H1 (cell line): ENCODE measurements at regions not wholly inside any gene's neighbourhood (a gene's known extent, or its start where the extent isn't known, plus 50 kb on each side); places are given as distances from the start of the nearest gene placed in this dataset.

Experiments used
- CTCF ChIA-PET: fragments of 300-600 bp; sonication (Branson Sonifier 250); formaldehyde crosslinking; loops from one replicate; lab custom pipeline; 2021; ENCODE audit not compliant: partially characterized antibody; lab: Charles Lee
- POLR2A ChIA-PET: fragments of 300-600 bp; sonication (Branson Sonifier 250); formaldehyde crosslinking; loops from one replicate; lab custom pipeline; 2021; ENCODE audit warnings: inconsistent platforms; ENCODE audit not compliant: partially characterized antibody; lab: Charles Lee
- DNase-seq, 2 experiments: peaks; one replicate each; pipeline versions ENCODE4 v3.0.0 to v3.0.0-alpha.2; 2010 to 2022; ENCODE audit warnings: low spot score in 2 of 2, low read depth in 1 of 2, mixed read lengths in 1 of 2
- FAIRE-seq: peaks from 2 replicates; lab custom pipeline; 2011; peaks lifted over from hg19 to GRCh38; lab: Jason Lieb, UNC
- H2AFZ ChIP-seq: 2 replicates; pipeline ENCODE4 v1.8.1; 2012; ENCODE audit warnings: low read length, inconsistent platforms
- H2AK5ac ChIP-seq: 2 replicates; pipeline ENCODE4 v1.6.1; 2013; ENCODE audit warnings: low read depth, low read length
- H2BK120ac ChIP-seq: replicated peaks from 2 replicates; pipeline ENCODE3; 2013; ENCODE audit warnings: low read depth, low read length, inconsistent platforms
- H2BK12ac ChIP-seq: 2 replicates; pipeline ENCODE4 v1.6.1; 2013; ENCODE audit warnings: low read depth, low read length
- H2BK15ac ChIP-seq: 2 replicates; pipeline ENCODE4 v1.6.1; 2013; ENCODE audit warnings: low read length
- H2BK20ac ChIP-seq: 2 replicates; pipeline ENCODE4 v1.6.1; 2013; ENCODE audit warnings: low read length
- H2BK5ac ChIP-seq: 2 replicates; pipeline ENCODE4 v1.6.1; 2013; ENCODE audit warnings: low read depth, low read length
- H3K14ac ChIP-seq: 2 replicates; pipeline ENCODE4 v1.6.1; 2013; ENCODE audit warnings: inconsistent platforms; ENCODE audit not compliant: insufficient read length
- H3K18ac ChIP-seq: 2 replicates; pipeline ENCODE4 v1.6.1; 2013; ENCODE audit warnings: low read length; ENCODE audit errors: extremely low read depth
- H3K23ac ChIP-seq: 2 replicates; pipeline ENCODE4 v1.6.1; 2013; ENCODE audit warnings: inconsistent platforms; ENCODE audit not compliant: insufficient read length
- H3K23me2 ChIP-seq: 2 replicates; pipeline ENCODE4 v1.6.1; 2013; ENCODE audit warnings: low read depth, low read length
- H3K27ac ChIP-seq: 2 replicates; pipeline ENCODE4 v1.6.1; 2011; ENCODE audit warnings: low read depth, low read length, inconsistent platforms
- H3K27me3 ChIP-seq, 4 experiments: replicated peaks in 1 of 4; 1 replicate in 1 of 4; 2 replicates in 3 of 4; pipeline versions ENCODE4 v1.6.1 to v1.8.1; 2011 to 2013; ENCODE audit warnings: low read length in 3 of 4, mild to moderate bottlenecking in 3 of 4, inconsistent platforms in 2 of 4, mixed read lengths in 2 of 4, moderate library complexity in 1 of 4; ENCODE audit not compliant: control insufficient read depth in 3 of 4, insufficient read depth in 3 of 4; ENCODE audit errors: extremely low read depth in 1 of 4
- H3K36me3 ChIP-seq, 4 experiments: 2 replicates each; pipeline versions ENCODE4 v1.6.1 to v1.8.1; 2011 to 2013; ENCODE audit warnings: mild to moderate bottlenecking in 4 of 4, low read length in 3 of 4, moderate library complexity in 2 of 4, control low read depth in 1 of 4, inconsistent platforms in 1 of 4; ENCODE audit not compliant: insufficient read depth in 4 of 4, control insufficient read depth in 2 of 4
- H3K4ac ChIP-seq: replicated peaks from 2 replicates; pipeline ENCODE3; 2013; ENCODE audit warnings: low read length, low read depth, mixed read lengths, inconsistent platforms; ENCODE audit not compliant: insufficient read length
- H3K4me1 ChIP-seq, 4 experiments: replicated peaks in 1 of 4; 1 replicate in 1 of 4; 2 replicates in 3 of 4; pipeline versions ENCODE4 v1.6.1 to v1.8.1; 2011 to 2013; ENCODE audit warnings: low read length in 3 of 4, inconsistent platforms in 2 of 4, mixed read lengths in 1 of 4; ENCODE audit not compliant: insufficient read depth in 4 of 4, control insufficient read depth in 3 of 4
- H3K4me2 ChIP-seq, 2 experiments: 2 replicates each; pipeline versions ENCODE4 v1.6.1 to v1.8.1; 2011 to 2013; ENCODE audit warnings: low read depth in 2 of 2, low read length in 2 of 2, control low read depth in 1 of 2, inconsistent platforms in 1 of 2, mild to moderate bottlenecking in 1 of 2; ENCODE audit not compliant: insufficient read depth in 1 of 2
- H3K4me3 ChIP-seq, 4 experiments: fragments of 200-600, 300-600 bp in 1 of 4; sonication (generic), shearing (Covaris generic), sonication (Bioruptor Twin) in 1 of 4; 2 replicates each; pipeline versions ENCODE4 v1.5.1 to v1.8.1; 2011 to 2016; ENCODE audit warnings: low read length in 4 of 4, low read depth in 3 of 4, control low read depth in 2 of 4, inconsistent platforms in 2 of 4, mild to moderate bottlenecking in 2 of 4, mixed read lengths in 1 of 4, moderate library complexity in 1 of 4; ENCODE audit not compliant: insufficient read depth in 2 of 4; ENCODE audit errors: extremely low read depth in 1 of 4
- H3K56ac ChIP-seq: replicated peaks from 2 replicates; pipeline ENCODE3; 2013; ENCODE audit warnings: low read depth, mild to moderate bottlenecking, mixed read lengths, low read length, inconsistent platforms; ENCODE audit not compliant: insufficient read length
- H3K79me1 ChIP-seq: 2 replicates; pipeline ENCODE4 v1.6.1; 2013; ENCODE audit warnings: low read depth, low read length, control low read depth
- H3K79me2 ChIP-seq, 2 experiments: 2 replicates each; pipeline versions ENCODE4 v1.6.1 to v1.8.1; 2012 to 2013; ENCODE audit warnings: low read length in 2 of 2, mild to moderate bottlenecking in 2 of 2, inconsistent platforms in 1 of 2; ENCODE audit not compliant: insufficient read depth in 2 of 2, control insufficient read depth in 1 of 2
- H3K9ac ChIP-seq, 4 experiments: replicated peaks in 1 of 4; 1 replicate in 1 of 4; 2 replicates in 3 of 4; pipeline versions ENCODE4 v1.6.1 to v1.8.1; 2011 to 2013; ENCODE audit warnings: low read depth in 3 of 4, low read length in 3 of 4, control low read depth in 2 of 4, mild to moderate bottlenecking in 2 of 4, moderate library complexity in 2 of 4, inconsistent platforms in 1 of 4; ENCODE audit errors: extremely low read depth in 1 of 4
- H3K9me3 ChIP-seq, 2 experiments: 2 replicates each; pipeline versions ENCODE4 v1.6.1 to v1.8.1; 2012 to 2013; ENCODE audit warnings: mild to moderate bottlenecking in 2 of 2, moderate library complexity in 2 of 2, control low read depth in 1 of 2, inconsistent platforms in 1 of 2, low read depth in 1 of 2, low read length in 1 of 2, mixed read lengths in 1 of 2; ENCODE audit not compliant: insufficient read depth in 2 of 2
- H4K20me1 ChIP-seq, 2 experiments: replicated peaks in 1 of 2; 2 replicates each; pipeline versions ENCODE3 to v1.8.1; 2011 to 2013; ENCODE audit warnings: inconsistent platforms in 2 of 2, low read length in 2 of 2, mild to moderate bottlenecking in 1 of 2; ENCODE audit not compliant: insufficient read depth in 2 of 2, control insufficient read depth in 1 of 2
- H4K5ac ChIP-seq: 2 replicates; pipeline ENCODE4 v1.6.1; 2013; ENCODE audit warnings: low read length, low read depth, mixed read lengths, inconsistent platforms; ENCODE audit not compliant: insufficient read length
- H4K8ac ChIP-seq: 2 replicates; pipeline ENCODE4 v1.8.0; 2013; ENCODE audit warnings: mild to moderate bottlenecking, moderate library complexity, low read length, inconsistent platforms; ENCODE audit not compliant: insufficient read depth; ENCODE audit errors: extremely low read depth
- H4K91ac ChIP-seq: replicated peaks from 2 replicates; pipeline ENCODE3; 2013; ENCODE audit warnings: low read length, mixed read lengths, inconsistent platforms; ENCODE audit not compliant: insufficient read length
- KDM4A ChIP-seq: IDR thresholded peaks from one replicate; pipeline ENCODE4 v1.7.1; 2012; ENCODE audit warnings: low read depth, mild to moderate bottlenecking, moderate library complexity, low read length, inconsistent platforms; ENCODE audit not compliant: severe bottlenecking
- RBBP5 ChIP-seq: IDR thresholded peaks from 2 replicates; pipeline ENCODE4 v1.7.1; 2012; ENCODE audit warnings: low read depth, mild to moderate bottlenecking, inconsistent platforms, low read length, moderate library complexity, borderline replicate concordance
- YY1 ChIP-seq: IDR thresholded peaks from 2 replicates; pipeline ENCODE4 v1.6.1; 2011; ENCODE audit warnings: low read depth, mild to moderate bottlenecking, low read length
- WGBS, 2 experiments: shearing (Covaris generic) in 1 of 2; methylation state at CpG; one replicate each; pipeline versions ENCODE4 v1.1.6 to v1.1.7; 2013 to 2015; ENCODE audit warnings: low lambda C conversion rate in 2 of 2, mixed read lengths in 2 of 2, inconsistent platforms in 1 of 2, low coverage in 1 of 2, missing lambda C conversion rate in 1 of 2; ENCODE audit not compliant: insufficient replicate concordance in 2 of 2, insufficient coverage in 1 of 2, insufficient read length in 1 of 2; ENCODE audit errors: extremely low coverage in 1 of 2, missing lambda C conversion rate in 1 of 2; 5-methylcytosine and 5-hydroxymethylcytosine counted together

DNA sequence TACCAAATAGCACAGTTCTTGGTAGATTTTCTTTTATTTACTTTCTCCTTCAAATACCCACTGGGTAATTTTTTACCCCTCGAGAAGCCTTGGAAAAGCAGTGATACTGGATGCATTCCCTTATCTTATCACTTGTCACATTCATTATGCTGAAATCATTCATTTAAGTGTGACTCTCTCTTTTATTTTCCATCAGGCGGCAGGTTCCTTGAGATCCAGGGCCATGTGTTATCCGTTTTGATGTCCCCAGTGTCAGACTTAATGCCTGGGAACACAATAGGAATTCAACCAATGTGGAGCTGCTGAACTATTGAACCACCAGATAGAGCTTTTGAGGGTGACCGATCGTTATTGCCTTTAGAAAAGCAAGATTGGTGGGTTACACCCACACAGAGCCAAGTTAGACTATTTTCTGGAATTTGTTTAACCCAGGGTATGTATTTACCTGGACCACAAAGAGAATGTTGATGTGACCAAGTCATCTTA is 51.5 kb upstream of the ATP5PO start:
- Histone ChIP-seq H2AFZ (no peak overlapping the region), H4K91ac (no peak overlapping the region), H4K8ac (no peak overlapping the region), H2BK20ac (no peak overlapping the region), H3K79me1 (no peaks in the 10 kb centered on the region), H3K23ac (no peak overlapping the region), H3K27ac (no peak overlapping the region), H3K18ac (no peak overlapping the region), H3K14ac (no peak overlapping the region), H3K23me2 (no peaks in the 10 kb centered on the region), H3K4me2 (no peak overlapping the region; a peak in 1 of 4 replicates), H2BK12ac (no peak overlapping the region), H3K4ac (no peak overlapping the region), H3K36me3 (no peaks in the 10 kb centered on the region; a peak in 2 of 8 replicates), H4K20me1 (no peaks in the 10 kb centered on the region), H2AK5ac (no peak overlapping the region), H2BK5ac (no peak overlapping the region), H3K4me3 (no peak overlapping the region), H2BK120ac (no peak overlapping the region), H2BK15ac (no peak overlapping the region), H3K56ac (no peak overlapping the region), H3K27me3 (no peaks in the 10 kb centered on the region), H3K9ac (no peak overlapping the region), H3K79me2 (no peaks in the 10 kb centered on the region), H4K5ac (no peak overlapping the region), H3K9me3 (no peaks in the 10 kb centered on the region), H3K4me1 (peaks cover 4 to 8% (median 6%) of the 10 kb centered on the region in 4 experiments; a peak in 6 of 7 replicates)
- DNase-seq (peak in 1 of 2 experiments; percentile 14), FAIRE-seq (no peak)
- TF ChIP-seq RBBP5 (no peak), KDM4A (no peak), YY1 (no peak)
- ChIA-PET CTCF (interaction anchor here (1.3 kb wide), 1 partner anchor 43 kb away, joined by 3 read pairs; no protein-coding TSS in a partner anchor), POLR2A (interaction anchor here (2.1 kb wide), 1 partner anchor 20 kb away, joined by 5 read pairs; no protein-coding TSS in a partner anchor)
- 88% methylated on average over 5 of the region's 5 CpGs; no CpG with 5 or more reads in 1 of the 2 experiments for WGBS, 2 experiments
